Astrocyte (in vitro differentiated cells and primary cell): ENCODE measurements at regions not wholly inside any gene's neighbourhood (a gene's known extent, or its start where the extent isn't known, plus 50 kb on each side); places are given as distances from the start of the nearest gene placed in this dataset.
"Not testable (repeated sequence)": the region's sequence is repeated elsewhere in the genome, so short reads cannot be mapped to it uniquely, and the experiment has no call there.

ENCODE experiments used
- DNase-seq: peaks from one replicate; pipeline ENCODE4 v3.0.0-alpha.2; 2010; ENCODE audit warnings: low read depth
- FAIRE-seq: peaks from 2 replicates; lab custom pipeline; 2011; peaks lifted over from hg19 to GRCh38; lab: Jason Lieb, UNC
- H2AFZ ChIP-seq: 2 replicates; pipeline ENCODE4 v1.6.0; 2012; ENCODE audit warnings: low read depth, low read length, inconsistent platforms
- H3K27ac ChIP-seq: 2 replicates; pipeline ENCODE4 v1.5.1; 2011; ENCODE audit warnings: low read depth, low read length, inconsistent platforms
- H3K27me3 ChIP-seq: 2 replicates; pipeline ENCODE4 v1.6.0; 2011; ENCODE audit warnings: low read length, inconsistent platforms; ENCODE audit not compliant: insufficient read depth
- H3K36me3 ChIP-seq: 2 replicates; pipeline ENCODE4 v1.5.1; 2011; ENCODE audit warnings: low read length, inconsistent platforms; ENCODE audit not compliant: insufficient read depth
- H3K4me1 ChIP-seq: 2 replicates; pipeline ENCODE4 v1.5.1; 2011; ENCODE audit warnings: low read length, inconsistent platforms; ENCODE audit not compliant: insufficient read depth
- H3K4me2 ChIP-seq: 2 replicates; pipeline ENCODE4 v1.6.0; 2012; ENCODE audit warnings: low read length, inconsistent platforms
- H3K4me3 ChIP-seq: 2 replicates; pipeline ENCODE4 v1.5.1; 2011; ENCODE audit warnings: low read depth, mild to moderate bottlenecking, low read length, inconsistent platforms; ENCODE audit not compliant: insufficient read depth
- H3K79me2 ChIP-seq: 2 replicates; pipeline ENCODE4 v1.6.0; 2012; ENCODE audit warnings: mild to moderate bottlenecking, low read length, inconsistent platforms; ENCODE audit not compliant: insufficient read depth
- H3K9ac ChIP-seq: 2 replicates; pipeline ENCODE4 v1.6.0; 2012; ENCODE audit warnings: mild to moderate bottlenecking, low read length, inconsistent platforms
- H3K9me3 ChIP-seq: 2 replicates; pipeline ENCODE4 v1.5.1; 2012; ENCODE audit warnings: low read depth, mild to moderate bottlenecking, low read length, inconsistent platforms; ENCODE audit not compliant: insufficient read depth
- H4K20me1 ChIP-seq: 2 replicates; pipeline ENCODE4 v1.6.0; 2012; ENCODE audit warnings: low read length, inconsistent platforms; ENCODE audit not compliant: insufficient read depth
- H3K27ac Mint-ChIP-seq: one replicate; pipeline ENCODE4 v1.8.0; 2021; ENCODE audit warnings: mild to moderate bottlenecking, mixed read lengths; ENCODE audit not compliant: unreplicated experiment
- H3K27me3 Mint-ChIP-seq: one replicate; pipeline ENCODE4 v1.8.0; 2021; ENCODE audit warnings: low read depth, mixed read lengths; ENCODE audit not compliant: unreplicated experiment
- H3K36me3 Mint-ChIP-seq: one replicate; pipeline ENCODE4 v1.8.0; 2021; ENCODE audit warnings: low read depth, mixed read lengths; ENCODE audit not compliant: unreplicated experiment
- H3K4me1 Mint-ChIP-seq: one replicate; pipeline ENCODE4 v1.8.0; 2021; ENCODE audit warnings: low read depth, mixed read lengths; ENCODE audit not compliant: unreplicated experiment
- H3K4me3 Mint-ChIP-seq: one replicate; pipeline ENCODE4 v1.8.0; 2021; ENCODE audit warnings: mild to moderate bottlenecking, moderate library complexity, mixed read lengths; ENCODE audit not compliant: unreplicated experiment
- H3K9me3 Mint-ChIP-seq: one replicate; pipeline ENCODE4 v1.8.0; 2021; ENCODE audit warnings: mild to moderate bottlenecking, mixed read lengths; ENCODE audit not compliant: unreplicated experiment

GRCh38 chr12:131296136-131296535, 342.4 kb downstream of the ADGRD1 start:
- not testable (repeated sequence) for H3K36me3 Mint-ChIP-seq, H3K4me3 Mint-ChIP-seq, DNase-seq, H3K9me3 ChIP-seq, H4K20me1 ChIP-seq, FAIRE-seq, H3K79me2 ChIP-seq, H3K36me3 ChIP-seq, H3K4me3 ChIP-seq, H3K9ac ChIP-seq, H3K4me2 ChIP-seq, H3K27ac ChIP-seq, H3K4me1 Mint-ChIP-seq, H3K27me3 ChIP-seq, H2AFZ ChIP-seq, H3K27me3 Mint-ChIP-seq, H3K9me3 Mint-ChIP-seq, H3K4me1 ChIP-seq
- H3K27ac Mint-ChIP-seq = peak overlapping the region; percentile 34

- not testable (repeated sequence) for FAIRE-seq, H3K4me1 ChIP-seq, H3K4me3 ChIP-seq, H3K27ac Mint-ChIP-seq, H3K4me2 ChIP-seq, H3K4me3 Mint-ChIP-seq, H3K36me3 Mint-ChIP-seq, H2AFZ ChIP-seq, H3K9me3 ChIP-seq, H4K20me1 ChIP-seq, H3K79me2 ChIP-seq, H3K27me3 ChIP-seq, H3K9ac ChIP-seq, H3K27ac ChIP-seq, H3K9me3 Mint-ChIP-seq, H3K4me1 Mint-ChIP-seq, DNase-seq, H3K27me3 Mint-ChIP-seq, H3K36me3 ChIP-seq
Observed at GRCh38 chr12:131296651-131297050, 342.9 kb downstream of the ADGRD1 start.

- H3K9me3 Mint-ChIP-seq, H3K27me3 Mint-ChIP-seq, H3K4me3 Mint-ChIP-seq: not testable (repeated sequence)
Observed at GRCh38 chr12:131298526-131299369, 345.0 kb downstream of the ADGRD1 start.

DNA sequence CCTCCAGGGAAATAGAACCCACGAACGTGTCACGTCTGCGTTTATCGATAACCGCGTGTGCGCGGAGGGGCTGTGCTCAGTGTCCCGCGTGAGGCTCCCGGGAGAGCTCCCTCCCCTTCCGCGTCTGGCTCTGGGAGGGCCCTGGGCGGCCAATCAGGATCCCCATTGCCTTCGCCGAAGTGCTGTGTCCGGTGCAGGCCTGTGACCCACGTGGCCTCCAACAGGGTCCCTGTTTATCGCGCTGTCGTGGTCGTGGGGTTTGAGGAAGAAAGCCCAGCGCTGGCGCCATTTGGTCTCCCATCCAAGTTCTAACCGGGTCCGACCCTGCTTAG, 345.6 kb downstream of the ADGRD1 start:
- H3K4me2 ChIP-seq, H3K9me3 ChIP-seq, H3K27me3 Mint-ChIP-seq, H3K27me3 ChIP-seq, H3K4me3 ChIP-seq, H3K9ac ChIP-seq, H2AFZ ChIP-seq, H3K27ac ChIP-seq, H4K20me1 ChIP-seq, H3K4me1 ChIP-seq, H3K36me3 Mint-ChIP-seq, H3K4me3 Mint-ChIP-seq, FAIRE-seq, H3K79me2 ChIP-seq, H3K36me3 ChIP-seq, H3K27ac Mint-ChIP-seq, H3K9me3 Mint-ChIP-seq, H3K4me1 Mint-ChIP-seq, DNase-seq: not testable (repeated sequence)

More at GRCh38 chr12:131298526-131299369, 345.0 kb downstream of the ADGRD1 start:
- not testable (repeated sequence) for FAIRE-seq, H3K79me2 ChIP-seq, H2AFZ ChIP-seq, H3K4me1 ChIP-seq, DNase-seq, H3K36me3 ChIP-seq, H3K9ac ChIP-seq, H3K4me2 ChIP-seq, H3K27ac Mint-ChIP-seq, H3K4me3 ChIP-seq, H3K4me1 Mint-ChIP-seq, H3K27ac ChIP-seq, H3K27me3 ChIP-seq, H3K9me3 ChIP-seq, H3K36me3 Mint-ChIP-seq, H4K20me1 ChIP-seq

DNA sequence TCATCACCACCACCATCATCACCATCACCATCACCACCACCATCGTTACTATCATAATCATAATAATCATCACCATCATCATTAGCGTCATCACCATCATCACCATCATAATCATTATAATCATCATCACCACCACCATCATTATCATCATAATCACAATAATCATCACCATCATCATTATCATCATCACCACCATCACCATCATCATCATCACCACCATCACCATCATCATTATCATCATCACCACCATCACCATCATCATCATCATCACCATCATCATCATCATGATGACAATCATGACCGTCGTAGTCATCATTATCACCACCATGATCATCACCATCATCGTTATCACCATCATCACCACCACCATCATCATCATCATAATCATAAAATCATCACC, 349.9 kb downstream of the ADGRD1 start:
- H3K36me3 ChIP-seq, H3K27me3 ChIP-seq, H2AFZ ChIP-seq, H3K4me2 ChIP-seq, DNase-seq, H3K27ac Mint-ChIP-seq, H3K9me3 ChIP-seq, H3K36me3 Mint-ChIP-seq, H3K9me3 Mint-ChIP-seq, H3K4me3 ChIP-seq, H3K9ac ChIP-seq, H3K4me3 Mint-ChIP-seq, H3K27ac ChIP-seq, H4K20me1 ChIP-seq, H3K79me2 ChIP-seq, H3K27me3 Mint-ChIP-seq, H3K4me1 Mint-ChIP-seq, H3K4me1 ChIP-seq: not testable (repeated sequence)
- peak; percentile 97 for FAIRE-seq

DNA sequence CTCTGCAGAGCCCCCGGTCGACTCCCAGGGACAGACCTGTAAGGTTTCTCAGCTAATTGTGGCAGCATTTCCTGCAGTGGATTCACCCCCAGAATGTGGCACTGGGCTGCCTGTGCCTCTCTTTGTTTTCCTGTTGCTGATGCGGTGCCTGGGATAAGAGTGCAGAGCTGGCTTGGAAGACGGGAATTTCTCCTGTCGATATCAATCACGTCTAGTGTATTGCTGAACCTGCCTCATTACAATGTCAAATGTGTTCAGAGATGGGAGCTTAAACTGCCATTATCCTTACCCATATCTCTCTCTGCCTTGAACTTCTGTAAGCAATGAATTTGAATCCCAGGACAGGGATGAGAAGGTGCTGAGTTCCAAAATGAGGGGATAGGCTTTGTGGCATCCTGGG, 350.9 kb downstream of the ADGRD1 start:
- not testable (repeated sequence) for H3K4me2 ChIP-seq, H3K36me3 Mint-ChIP-seq, H3K27me3 Mint-ChIP-seq, H3K9me3 ChIP-seq, H3K36me3 ChIP-seq, H3K79me2 ChIP-seq, H3K27me3 ChIP-seq, FAIRE-seq, H3K27ac ChIP-seq, H3K9me3 Mint-ChIP-seq, H3K4me3 Mint-ChIP-seq, H3K4me1 Mint-ChIP-seq, H3K27ac Mint-ChIP-seq, H3K9ac ChIP-seq, H3K4me3 ChIP-seq, H3K4me1 ChIP-seq, DNase-seq, H4K20me1 ChIP-seq, H2AFZ ChIP-seq
